Activated CD4-positive, CD25-positive, alpha-beta regulatory T cell treated with anti-CD3 and anti-CD28 coated beads, Interleukin-2, amount 50 U/mL, for 24 hours (primary cell): ENCODE measurements at regions not wholly inside any gene's neighbourhood (a gene's known extent, or its start where the extent isn't known, plus 50 kb on each side); places are given as distances from the start of the nearest gene placed in this dataset.
"Not testable (repeated sequence)": the region's sequence is repeated elsewhere in the genome, so short reads cannot be mapped to it uniquely, and the experiment has no call there.

Experiments used
- ATAC-seq, 2 donors: fragments of 150-1000 bp; cut with Tn5 transposase; one replicate each; pipeline ENCODE4 v1.10.0; 2021; ENCODE audit warnings: mild to moderate bottlenecking in 1 of 2, moderate library complexity in 1 of 2

GRCh38 chrX:42290608-42291007, 367.3 kb upstream of the CASK start:
- ATAC-seq, result no peak

DNA sequence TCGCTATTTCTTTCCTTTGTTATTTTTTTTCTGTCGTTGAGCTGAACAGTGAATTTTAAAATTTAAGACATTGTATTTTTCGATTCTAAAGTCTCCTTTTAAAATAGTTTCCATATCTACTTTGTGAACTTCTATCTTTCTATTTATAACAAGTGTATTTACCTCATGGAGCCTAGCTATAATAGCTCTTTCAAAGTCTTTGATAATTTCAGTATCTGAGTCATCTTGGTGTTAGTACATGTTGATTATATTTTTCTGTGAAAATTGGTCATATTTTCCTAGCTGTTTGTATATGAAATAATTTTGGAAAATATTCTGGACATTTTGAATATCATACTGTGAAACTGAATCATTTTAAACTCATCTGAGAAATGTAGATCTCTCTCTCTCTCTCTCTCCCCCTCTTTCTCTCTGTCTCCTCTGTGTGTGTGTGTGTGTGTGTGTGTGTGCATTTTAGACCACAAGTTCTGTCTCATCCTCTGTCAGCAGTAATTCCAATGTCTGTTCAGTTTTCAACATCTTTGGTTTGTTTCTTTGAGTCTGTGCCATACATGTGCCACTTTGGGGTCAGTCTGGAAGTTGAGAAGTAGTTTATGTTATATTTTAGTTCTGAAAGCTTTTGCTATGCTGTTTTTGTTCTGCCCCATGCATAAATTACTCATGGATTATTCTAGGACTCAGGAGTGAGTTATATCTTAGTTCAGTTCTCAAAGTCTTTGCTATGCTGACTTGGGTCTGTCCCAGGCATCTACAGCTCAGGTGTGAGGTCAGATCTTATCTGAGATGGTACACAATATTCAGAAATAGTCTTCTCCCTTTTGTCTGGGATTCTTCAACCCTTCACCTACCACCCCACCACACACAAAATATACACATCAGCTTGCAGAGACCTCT, 366.4 kb upstream of the CASK start:
- ATAC-seq, result peak; percentile 77 to 81

DNA sequence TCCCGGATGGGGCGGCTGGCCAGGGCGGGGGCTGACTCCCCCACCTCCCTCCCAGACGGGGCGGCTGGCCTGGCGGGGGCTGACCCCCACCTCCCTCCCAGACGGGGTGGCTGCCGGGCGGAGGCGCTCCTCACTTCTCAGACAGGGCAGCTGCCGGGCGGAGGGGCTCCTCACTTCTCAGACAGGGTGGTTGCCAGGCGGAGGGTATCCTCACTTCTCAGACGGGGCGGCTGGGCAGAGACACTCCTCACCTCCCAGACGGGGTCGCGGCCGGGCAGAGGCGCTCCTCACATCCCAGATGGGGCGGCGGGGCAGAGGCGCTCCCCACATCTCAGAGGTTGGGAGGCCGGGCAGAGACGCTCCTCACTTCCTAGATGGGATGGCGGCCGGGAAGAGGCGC, 362.3 kb upstream of the CASK start:
- ATAC-seq, result not testable (repeated sequence)

GRCh38 chrX:42276982-42277690, 353.8 kb upstream of the CASK start:
- ATAC-seq, result peak in 1 of 2 donors; percentile 45

- ATAC-seq, result no peak
Measured at GRCh38 chrX:42274151-42274550, 350.8 kb upstream of the CASK start.

DNA sequence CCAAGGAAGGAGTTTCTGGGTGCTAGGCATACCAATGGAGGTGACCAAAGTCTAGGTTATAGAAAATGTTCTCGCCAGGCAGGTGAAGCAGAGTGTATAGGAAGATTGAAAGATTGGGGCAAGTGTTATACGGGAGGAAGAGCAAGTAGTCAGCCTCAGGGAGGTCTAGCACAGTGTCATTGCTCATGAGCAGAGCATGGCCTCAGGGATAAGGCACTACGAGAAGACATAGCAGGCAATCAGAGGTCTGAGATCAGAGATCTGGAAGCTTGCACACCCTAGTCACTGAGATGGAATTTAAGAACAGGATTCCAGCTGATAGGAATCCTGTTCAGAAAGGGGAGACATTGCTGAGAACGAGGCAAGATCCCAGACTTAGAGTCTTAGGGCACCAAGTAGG, 350.0 kb upstream of the CASK start:
- ATAC-seq, result no peak

DNA sequence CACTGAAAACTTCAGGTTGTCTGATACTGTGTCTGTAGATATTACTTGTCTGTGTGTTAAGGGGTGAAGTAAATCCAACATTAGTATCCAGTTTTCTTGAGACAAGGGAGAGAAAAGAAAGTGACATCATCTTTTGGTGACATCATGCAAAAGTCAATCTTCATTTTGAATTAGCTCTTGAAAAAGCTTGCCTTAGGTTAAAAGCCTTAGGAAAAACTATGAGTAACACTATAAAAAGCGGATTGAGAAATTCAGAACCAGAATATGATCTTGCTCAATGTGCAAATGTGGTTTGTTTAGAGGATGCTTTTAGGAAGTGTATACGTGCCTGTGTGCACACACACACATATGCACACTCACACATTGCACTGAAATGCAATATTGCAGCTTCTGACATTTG, 345.8 kb upstream of the CASK start:
- ATAC-seq, result no peak

GRCh38 chrX:42260854-42261253, 337.5 kb upstream of the CASK start:
- ATAC-seq, result no peak

DNA sequence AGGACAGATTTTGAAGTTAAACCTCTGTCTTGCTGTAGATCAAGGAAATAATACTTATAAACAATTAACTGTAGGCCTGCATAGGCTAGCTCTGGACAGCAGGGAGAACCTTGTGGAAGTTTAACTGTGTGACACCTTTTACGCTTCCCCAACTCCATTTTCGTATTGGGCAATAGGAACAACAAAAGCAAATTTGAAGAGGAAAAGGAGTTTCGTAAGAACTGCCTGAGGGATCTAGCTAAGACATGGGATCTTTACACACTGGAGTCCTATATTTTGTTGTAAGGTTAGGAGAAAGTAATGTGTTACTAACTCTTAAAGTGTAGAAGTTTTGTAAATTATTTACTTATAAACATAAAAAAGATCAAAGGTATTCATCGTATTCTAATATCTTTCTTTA, 324.9 kb upstream of the CASK start:
- ATAC-seq, result no peak

- ATAC-seq, result no peak
Measured at GRCh38 chrX:42247241-42247640, 323.9 kb upstream of the CASK start.

GRCh38 chrX:42246814-42247213, 323.5 kb upstream of the CASK start:
- no peak for ATAC-seq

- no peak for ATAC-seq
Measured at GRCh38 chrX:42242004-42242403, 318.6 kb upstream of the CASK start.

- ATAC-seq, result no peak
Measured at GRCh38 chrX:42241421-42241820, 318.1 kb upstream of the CASK start.

DNA sequence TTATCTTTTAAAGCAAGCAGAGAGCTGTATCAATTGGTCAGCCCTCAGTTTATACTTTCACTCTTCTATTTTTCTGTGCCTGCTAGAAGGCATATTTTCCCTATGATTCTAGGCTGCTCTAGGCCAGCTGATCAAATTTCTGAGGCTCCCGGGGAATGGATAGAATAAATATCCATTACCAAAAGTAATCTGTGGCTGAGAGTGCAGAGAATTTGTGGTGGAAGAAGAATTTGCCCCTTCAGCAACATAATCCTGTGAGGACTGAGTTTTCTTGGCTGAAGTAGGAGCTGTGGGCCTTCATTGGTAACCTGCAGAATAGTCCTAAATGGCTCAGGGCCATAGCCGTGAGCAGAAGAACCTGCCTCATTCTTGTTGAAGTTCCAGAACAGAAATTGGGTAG, 314.6 kb upstream of the CASK start:
- ATAC-seq, result no peak

DNA sequence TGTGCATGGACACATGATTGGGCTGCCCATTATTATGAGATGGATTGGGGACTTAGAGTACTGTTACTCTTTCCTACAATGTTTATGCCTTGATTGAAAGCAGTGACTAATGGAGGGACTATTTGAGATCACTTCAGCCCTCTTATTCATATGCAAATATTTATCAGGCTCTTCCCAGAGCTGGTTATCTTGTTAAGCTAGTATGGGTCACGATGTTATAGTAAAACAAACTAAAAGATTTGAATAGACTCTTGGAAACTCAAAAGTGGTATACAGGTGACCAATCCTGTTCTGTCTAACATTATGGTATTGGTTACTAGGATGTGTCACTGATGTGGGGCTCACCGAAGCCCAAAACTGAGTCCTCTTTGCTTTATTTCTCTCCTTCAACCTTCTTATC, 306.2 kb upstream of the CASK start:
- peak in 1 of 2 donors; percentile 55 for ATAC-seq

DNA sequence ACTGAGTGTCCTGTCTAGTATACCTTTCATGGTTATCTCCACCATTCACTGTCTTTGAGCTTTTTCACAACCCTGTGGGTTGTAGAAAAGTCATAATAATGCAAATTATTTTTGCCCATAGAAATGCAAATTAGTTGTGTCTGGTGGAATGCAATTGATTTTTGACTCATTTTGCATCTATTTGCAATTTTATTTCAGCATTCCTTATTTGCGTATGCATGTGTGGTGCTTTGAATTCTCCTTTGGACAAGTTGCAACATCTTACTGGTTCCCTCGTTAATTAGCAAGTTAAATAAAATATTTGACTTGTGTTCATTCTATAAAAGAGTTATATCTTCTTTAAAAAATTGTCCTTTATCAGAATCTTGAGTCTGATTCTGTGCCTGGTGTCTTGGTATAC, 297.3 kb upstream of the CASK start:
- ATAC-seq, result no peak

- no peak for ATAC-seq
Measured at GRCh38 chrX:42220083-42220482, 296.7 kb upstream of the CASK start.

- no peak for ATAC-seq
Measured at GRCh38 chrX:42219231-42219630, 295.9 kb upstream of the CASK start.

- ATAC-seq, result no peak
Measured at GRCh38 chrX:42195506-42195905, 272.2 kb upstream of the CASK start.

DNA sequence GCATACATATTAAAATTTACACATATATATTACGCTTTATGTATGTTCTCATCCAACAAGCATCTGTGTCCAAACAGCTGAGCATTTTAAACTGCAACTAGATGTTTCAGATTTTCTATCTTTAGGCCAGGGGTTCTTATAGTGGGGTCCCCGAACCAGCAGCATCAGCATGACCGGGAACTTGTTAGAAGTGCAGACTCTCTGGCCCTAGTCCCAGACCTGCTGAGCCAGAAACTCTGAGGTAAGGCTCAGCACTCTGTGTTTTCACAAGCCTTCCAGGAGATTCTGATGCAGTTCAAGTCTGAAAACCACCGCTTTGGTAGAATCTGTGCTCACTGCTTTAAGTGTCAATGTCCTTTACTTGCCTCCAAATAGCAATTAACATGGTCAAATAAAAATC, 266.2 kb upstream of the CASK start:
- no peak for ATAC-seq

DNA sequence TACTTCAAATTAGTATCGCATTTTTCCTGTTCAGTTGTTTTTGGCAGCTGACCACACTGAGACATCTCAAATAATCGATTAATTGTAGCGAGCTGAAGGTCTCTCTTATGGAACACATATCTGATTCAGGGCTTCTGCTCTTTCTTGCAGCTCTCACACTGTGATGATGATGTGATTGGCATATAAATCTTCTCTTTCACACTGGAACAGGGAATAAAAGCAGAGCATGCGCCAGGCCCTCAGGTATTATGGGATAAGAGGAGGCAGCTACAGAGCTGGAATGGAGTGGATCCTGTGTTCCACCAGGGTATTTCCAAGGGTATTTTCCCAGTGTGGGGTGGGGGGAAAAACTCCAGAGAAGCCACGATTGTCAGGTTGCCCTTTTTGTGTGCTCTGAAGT, 265.4 kb upstream of the CASK start:
- no peak for ATAC-seq

GRCh38 chrX:42176789-42177188, 253.4 kb upstream of the CASK start:
- no peak for ATAC-seq

- ATAC-seq, result no peak
Measured at GRCh38 chrX:42175843-42176242, 252.5 kb upstream of the CASK start.

DNA sequence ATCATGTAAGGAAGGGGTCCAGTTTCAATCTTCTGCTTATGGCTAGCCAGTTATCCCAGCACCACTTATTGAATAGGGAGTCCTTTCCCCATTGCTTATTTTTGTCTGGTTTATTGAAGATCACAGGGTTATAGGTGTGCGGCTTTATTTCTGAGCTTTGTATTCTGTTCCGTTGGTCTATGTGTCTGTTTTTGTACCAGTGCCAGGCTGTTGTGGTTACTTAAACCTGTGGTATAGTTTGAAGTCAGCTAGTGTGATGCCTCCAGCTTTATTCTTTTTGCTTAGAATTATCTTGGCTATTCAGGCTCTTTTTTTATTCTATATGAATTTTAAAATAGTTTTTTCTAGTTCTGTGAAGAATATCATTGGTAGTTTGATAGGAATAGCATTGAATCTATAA, 234.6 kb upstream of the CASK start:
- not testable (repeated sequence) for ATAC-seq
